GM06990 (cell line): ENCODE measurements at regions not wholly inside any gene's neighbourhood (a gene's known extent, or its start where the extent isn't known, plus 50 kb on each side); places are given as distances from the start of the nearest gene placed in this dataset.
"Not testable (repeated sequence)": the region's sequence is repeated elsewhere in the genome, so short reads cannot be mapped to it uniquely, and the experiment has no call there.

Source experiments
- DNase-seq: peaks from one replicate; pipeline ENCODE4 v3.0.0-alpha.2; 2011; ENCODE audit not compliant: insufficient read length; ENCODE audit errors: extremely low read depth
- H3K27me3 ChIP-seq: replicated peaks from 2 replicates; pipeline ENCODE4 v1.6.0; 2011; ENCODE audit warnings: low read length; ENCODE audit not compliant: control insufficient read depth, insufficient read depth
- H3K36me3 ChIP-seq: 2 replicates; pipeline ENCODE4 v1.5.1; 2011; ENCODE audit warnings: low read length; ENCODE audit not compliant: control insufficient read depth, insufficient read depth
- H3K4me3 ChIP-seq: replicated peaks from 2 replicates; pipeline ENCODE4 v1.5.1; 2011; ENCODE audit warnings: low read depth, mild to moderate bottlenecking, control low read depth, low read length

DNA sequence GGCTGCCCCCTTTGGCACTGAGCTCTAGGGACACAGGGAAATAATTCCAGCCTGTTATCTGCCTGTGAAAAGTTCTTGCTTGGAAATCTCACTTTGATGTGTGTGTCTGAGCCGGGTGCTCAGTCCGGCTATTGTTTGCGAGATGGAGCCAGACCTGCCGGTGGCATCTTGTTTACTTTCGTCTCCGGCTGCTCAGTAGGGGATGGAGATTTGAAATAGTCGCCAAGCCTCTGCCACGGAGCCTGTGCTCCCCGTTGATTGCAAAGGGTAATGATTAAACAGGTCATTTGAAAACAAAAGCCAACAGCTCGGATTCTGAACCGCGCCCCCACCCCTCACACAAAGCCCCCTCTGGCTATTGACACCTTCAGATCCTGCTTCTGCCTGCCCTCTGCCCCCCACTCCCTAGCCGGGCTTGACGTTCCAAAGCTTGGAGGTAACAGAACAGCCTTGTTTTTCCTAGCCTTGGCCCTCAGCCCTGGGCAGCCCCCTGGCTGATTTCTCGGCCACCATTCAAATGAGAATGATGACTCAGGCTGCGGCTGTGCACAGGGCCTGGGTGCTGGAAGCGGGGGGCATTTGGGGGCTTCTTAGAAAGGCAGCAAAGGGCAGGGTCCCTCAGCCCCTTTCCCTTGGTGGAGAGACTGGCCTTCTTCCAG, 70.8 kb upstream of the SPDYE9 start:
- H3K4me3 ChIP-seq, DNase-seq, H3K27me3 ChIP-seq, H3K36me3 ChIP-seq: not testable (repeated sequence)

DNA sequence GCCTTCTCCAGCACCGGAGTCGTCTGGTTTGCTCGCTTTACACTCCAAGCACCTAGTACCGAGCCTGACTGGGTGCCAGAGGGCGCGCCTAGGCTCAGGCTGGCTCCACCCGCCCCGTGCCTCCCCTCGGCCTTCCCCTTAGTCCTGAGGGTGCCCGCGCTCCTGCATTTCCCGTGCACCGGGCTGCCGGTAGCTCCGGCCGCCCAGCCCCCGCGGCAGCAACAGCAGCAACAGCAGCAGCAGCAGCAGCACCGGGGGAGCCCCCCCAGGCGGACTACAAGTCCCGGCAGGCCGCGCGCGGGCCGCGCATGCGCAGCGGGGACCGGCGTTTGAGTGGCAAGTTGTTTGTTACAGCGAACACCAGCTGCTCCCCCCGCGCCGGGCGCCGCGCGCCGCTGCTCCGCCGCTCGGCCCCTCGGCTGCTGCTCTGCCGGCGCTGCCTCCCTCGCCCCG, 68.8 kb upstream of the SPDYE9 start:
- not testable (repeated sequence) for H3K36me3 ChIP-seq, H3K4me3 ChIP-seq, H3K27me3 ChIP-seq
- peak; percentile 82 for DNase-seq

DNA sequence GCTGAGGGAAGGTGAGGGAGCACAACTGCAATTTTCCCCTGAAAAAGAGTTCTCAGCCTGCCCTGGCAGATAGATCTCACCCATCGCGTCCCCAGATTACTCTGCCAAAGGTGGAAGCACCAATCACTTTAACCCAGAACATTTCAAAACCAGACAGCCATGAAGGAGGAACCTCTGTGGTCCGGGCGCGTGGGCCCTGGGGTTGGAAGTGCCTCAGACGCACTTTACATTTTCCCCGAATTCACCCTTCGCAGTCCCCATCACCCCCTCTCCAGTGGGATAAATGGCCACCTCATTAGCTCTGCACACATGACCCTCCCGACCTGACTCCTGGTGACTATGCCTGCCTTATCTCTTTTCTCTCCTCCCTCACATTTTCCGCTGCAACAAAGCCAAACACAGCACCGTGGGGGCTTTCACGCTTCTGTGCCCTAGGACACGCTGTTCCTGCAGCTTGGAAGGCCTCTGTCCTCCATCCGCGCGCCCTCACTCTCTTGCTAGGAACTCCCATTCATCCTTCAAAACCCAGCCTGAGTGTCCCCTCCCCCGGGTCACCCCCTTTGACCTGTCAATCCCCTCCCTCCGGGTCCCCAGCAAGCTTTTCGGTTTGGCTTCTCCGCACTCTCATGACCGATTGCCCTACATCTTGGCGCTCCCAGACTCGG, 68.2 kb upstream of the SPDYE9 start:
- H3K36me3 ChIP-seq, H3K4me3 ChIP-seq, DNase-seq, H3K27me3 ChIP-seq: not testable (repeated sequence)

DNA sequence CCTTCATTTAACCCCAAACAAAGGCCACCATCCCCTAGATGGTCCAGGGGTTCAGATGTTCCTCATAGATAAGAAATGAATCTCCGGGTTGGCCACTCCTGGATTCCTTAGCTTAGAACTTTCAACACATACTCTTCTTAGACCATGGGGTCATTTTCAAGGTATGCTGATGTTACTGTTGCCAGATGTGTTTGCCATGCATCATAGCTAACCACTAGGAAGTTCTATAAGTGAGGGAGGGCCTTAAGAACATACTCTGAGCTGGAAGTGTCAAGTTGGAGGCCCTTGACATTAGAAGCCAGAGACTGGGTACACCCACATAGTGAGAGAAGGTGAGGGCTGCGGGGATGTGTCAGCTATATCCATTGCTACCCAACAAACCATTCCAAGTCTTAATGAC, 62.7 kb upstream of the SPDYE9 start:
- not testable (repeated sequence) for H3K4me3 ChIP-seq, DNase-seq, H3K36me3 ChIP-seq, H3K27me3 ChIP-seq

DNA sequence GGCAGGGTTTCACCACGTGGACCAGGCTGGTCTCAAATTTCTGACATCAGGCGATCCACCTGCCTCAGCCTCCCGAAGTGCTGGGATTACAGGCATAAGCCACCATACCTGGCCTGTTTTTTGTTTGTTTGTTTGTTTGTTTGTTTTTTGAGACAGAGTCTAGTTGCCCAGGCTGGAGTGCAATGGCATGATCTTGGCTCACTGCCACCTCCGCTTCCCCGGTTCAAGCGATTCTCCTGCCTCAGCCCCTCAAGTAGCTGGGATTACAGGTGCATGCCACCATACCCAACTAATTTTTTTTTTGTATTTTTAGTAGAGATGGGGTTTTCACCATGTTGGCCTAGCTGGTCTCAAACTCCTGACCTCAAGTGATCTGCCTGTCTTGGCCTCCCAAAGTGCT, 61.8 kb upstream of the SPDYE9 start:
- H3K4me3 ChIP-seq, DNase-seq, H3K27me3 ChIP-seq, H3K36me3 ChIP-seq: not testable (repeated sequence)

DNA sequence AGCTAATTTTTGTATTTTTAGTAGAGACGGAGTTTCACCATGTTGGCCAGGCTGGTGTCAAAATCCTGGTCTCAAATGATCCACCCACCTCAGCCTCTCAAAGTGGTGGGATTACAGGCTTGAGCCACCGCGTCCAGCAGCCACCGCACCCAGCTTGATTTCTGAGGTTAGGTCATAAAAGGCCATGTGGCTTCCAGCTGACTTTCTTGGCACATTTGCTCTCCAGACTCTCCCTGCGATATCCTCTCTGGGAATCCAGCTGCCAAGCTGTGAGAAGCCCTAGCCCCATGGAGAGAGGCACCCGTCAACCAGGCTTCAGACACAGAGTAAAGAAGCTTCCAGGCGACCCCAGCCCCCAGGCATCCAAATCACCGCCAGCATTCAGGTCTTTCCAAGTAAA, 58.2 kb upstream of the SPDYE9 start:
- not testable (repeated sequence) for H3K4me3 ChIP-seq, H3K27me3 ChIP-seq, DNase-seq, H3K36me3 ChIP-seq

DNA sequence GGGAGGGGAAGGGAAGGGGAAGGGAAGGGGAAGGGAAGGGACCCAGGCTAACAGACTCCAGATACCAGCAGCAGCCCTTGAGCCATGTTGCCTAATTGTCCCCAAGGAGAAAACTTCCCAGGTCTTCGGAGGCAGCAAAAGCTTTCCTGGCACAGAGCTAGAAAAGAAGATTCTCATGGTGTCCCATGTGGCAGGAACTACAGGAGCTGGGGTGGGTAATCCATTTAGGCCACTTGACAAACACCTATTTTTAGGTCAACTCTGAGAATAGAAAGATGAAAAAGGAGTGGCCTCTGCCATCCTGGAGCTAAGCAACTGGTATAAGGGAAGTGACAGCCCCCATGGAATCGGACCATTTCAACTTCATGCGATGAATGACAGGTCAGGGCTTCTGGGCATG, 52.1 kb upstream of the SPDYE9 start:
- not testable (repeated sequence) for DNase-seq, H3K4me3 ChIP-seq, H3K27me3 ChIP-seq, H3K36me3 ChIP-seq
